GM18861 (cell line): ENCODE measurements at regions not wholly inside any gene's neighbourhood (a gene's known extent, or its start where the extent isn't known, plus 50 kb on each side); places are given as distances from the start of the nearest gene placed in this dataset.
"Not testable (repeated sequence)": the region's sequence is repeated elsewhere in the genome, so short reads cannot be mapped to it uniquely, and the experiment has no call there.

Experiments used
- ATAC-seq: cut with Tn5 transposase; IDR thresholded peaks from one replicate; pipeline ENCODE4 v1.9.1; 2021; ENCODE audit not compliant: unreplicated experiment

DNA sequence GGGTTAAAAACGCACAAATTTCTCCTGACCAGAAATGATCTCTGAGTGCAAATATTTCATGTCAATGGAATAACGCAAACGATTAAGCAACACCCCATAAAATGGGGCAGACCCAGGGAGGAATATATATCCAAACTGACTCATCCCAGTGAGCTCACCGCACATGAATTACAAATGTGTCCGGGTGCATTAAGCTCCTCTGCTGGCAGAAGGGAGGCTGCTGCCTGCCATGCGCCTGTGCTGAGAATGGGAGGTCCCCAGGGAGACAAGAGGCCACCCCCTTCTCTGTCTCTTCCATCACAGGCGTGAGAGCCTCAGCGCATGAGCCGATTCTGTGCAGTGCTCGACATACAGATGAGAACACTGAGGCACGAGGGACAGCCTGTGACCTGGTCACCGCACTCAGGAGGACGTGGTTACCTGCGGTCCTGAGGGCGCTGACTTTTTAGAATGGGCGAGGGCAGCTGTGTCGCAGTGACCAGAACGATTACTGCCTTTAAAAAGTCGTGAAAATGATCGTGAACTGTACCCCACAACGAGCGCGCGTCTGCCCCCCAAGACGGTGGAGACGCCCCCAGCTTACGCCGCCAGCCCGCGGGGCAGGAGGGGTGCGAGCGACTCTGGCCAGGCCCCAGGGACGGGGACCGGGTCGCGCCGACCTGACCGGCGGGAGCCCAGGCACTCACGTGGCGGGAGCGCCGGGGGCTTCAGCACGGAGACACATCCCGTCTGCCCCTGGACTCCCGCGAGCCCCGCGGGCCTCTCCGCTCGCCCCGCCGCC, 188.5 kb downstream of the ADRA2C start:
- not testable (repeated sequence) for ATAC-seq

DNA sequence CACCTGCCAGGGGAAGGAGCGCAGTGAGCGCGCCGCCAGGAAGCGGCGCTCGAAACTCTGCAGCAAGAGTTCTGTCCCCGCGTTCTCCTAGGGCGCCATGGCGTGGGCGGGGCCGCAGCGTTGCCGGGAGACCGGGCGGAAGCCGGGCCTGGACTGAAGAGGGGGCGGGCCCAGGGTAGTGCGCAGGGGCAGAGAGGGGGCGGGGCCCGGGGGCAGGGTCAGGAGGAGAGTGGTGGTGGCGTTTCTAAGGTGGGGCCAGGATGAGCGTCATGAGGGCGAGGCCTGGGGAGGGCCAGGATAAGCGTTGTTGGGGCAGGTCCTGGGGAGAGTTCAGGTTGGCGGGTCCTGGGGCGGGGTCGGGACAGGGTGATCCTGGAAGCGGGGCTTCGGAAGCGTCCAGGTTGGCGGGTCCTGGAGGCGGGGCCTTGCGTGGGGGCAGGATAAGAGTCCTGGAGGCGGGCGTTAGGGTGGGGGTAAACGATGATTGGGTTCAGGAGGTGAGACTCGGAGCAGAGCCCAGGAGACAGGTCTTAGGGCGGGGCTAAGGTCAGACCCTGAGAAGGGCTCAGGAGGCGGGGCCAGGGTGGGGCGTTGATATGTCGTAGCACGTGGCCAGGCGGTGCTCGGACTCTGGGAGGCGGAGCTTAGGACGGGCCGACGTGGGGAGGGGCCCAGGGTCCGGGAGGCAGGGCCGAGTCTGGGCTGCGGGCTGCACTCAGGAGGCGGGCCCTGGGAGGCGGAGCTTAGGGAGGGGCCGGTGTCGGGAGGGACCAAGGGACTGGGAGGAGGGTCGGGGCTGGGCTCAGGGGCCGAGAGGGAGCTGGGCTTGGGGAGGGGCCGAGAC, 189.4 kb downstream of the ADRA2C start:
- ATAC-seq, result peak; percentile 89

DNA sequence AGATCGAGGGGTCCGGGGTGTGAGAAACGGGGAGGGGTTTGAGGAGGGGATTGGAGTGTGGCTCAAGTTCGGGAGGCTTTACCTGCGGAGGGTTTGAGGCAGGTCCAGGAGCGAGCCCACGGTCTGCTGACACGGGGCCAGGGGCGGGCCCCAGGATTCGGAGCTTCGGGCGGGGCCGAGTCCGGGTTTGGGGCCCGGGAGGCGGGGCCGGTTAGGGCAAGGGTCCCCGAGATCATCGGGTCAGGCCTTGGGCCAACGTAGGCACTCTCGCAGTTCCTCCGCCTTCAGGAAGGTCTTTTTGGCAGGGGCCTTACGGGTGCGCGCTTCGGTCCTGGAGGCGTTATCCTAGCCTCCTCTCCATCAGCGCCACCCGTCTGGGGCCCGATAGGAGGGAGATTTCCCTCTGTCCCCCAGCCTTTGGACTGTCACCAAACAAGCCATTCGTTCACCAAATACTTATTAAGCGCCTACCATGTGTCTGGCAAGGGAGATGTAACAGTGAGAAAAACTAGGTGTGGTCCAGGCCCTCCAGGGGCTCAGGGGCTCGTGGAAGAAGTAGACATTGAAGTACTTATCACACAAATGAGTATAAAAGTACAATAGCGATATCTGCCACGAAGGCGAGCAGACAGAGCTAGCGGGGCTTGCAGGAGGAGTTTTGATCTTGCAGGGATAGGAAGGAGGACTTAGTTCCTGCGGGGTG, 190.1 kb downstream of the ADRA2C start:
- not testable (repeated sequence) for ATAC-seq

DNA sequence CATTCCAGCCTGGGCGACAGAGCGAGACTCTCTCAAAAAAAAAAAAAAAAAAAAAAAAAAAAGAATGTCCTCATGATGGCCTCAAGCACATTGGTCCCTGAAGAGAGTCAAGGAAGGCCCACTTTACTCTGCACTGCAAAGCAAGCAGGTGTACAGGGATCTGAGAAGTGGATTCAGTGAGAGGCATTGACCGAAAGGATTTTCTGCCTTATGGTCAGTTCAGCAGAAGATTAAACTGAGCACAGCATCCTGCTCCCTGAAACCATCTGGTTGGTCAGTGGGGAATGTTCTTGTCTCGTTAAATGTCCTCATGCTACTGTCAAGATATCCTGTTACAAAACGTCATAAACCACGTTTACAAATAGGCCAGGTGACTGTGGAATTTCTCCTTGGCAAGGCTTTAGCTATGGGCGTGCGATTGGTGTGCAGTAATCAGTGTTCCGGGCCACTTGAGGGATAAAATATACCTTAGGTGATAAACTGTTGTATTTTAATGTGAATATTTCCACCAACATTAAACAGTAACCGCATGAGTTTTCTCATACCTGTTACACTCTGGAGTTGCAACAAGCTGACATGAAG, 195.0 kb downstream of the ADRA2C start:
- not testable (repeated sequence) for ATAC-seq

DNA sequence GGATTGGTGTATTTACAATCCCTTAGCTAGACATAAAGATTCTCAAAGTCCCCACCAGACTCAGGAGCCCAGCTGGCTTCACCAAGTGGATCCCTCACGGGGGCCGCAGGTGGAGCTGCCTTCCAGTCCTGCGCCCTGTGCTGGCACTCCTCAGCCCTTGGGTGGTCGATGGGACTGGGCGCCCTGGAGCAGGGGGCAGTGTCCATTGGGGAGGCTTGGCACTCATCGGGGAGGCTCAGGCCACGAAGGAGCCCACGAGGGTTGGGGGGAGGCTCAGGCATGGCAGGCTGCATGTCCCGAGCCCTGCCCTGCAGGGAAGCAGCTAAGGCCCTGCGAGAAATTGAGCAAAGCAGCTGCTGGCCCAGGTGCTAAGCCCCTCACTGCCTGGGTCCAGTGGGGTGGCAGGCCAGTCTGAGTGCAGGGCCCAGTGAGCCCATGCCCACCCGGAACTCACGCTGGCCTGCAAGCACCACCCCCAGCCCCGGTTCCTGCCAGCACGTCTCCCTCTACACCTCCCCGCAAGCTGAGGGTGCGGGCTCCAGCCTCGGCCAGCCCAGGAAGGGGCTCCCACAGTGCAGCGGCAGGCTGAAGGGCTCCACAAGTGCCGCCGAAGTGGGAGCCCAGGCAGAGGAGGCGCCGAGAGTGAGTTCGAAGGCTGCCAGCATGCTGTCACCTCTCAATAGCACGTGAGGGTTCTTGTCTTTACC, 198.5 kb downstream of the ADRA2C start:
- not testable (repeated sequence) for ATAC-seq

DNA sequence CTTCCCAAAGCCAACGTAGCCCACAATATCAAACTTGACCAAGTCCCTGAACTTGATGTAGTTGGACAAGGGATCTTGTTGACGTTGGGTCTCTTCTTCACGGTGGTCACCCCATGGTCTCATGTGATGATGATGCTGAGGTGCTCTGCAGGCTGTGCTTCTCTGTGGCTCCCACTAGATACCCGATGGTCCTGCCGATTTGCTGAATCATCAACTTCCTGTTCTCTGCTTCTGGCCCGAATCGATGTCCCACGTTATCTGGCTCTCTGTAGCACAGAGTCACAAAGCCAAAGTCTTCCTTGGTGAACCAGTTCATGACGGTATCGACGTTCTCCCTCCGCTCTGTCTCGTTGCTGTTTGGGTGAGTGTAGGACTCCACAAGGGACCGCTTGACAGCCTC, 201.0 kb downstream of the ADRA2C start:
- ATAC-seq, result not testable (repeated sequence)

DNA sequence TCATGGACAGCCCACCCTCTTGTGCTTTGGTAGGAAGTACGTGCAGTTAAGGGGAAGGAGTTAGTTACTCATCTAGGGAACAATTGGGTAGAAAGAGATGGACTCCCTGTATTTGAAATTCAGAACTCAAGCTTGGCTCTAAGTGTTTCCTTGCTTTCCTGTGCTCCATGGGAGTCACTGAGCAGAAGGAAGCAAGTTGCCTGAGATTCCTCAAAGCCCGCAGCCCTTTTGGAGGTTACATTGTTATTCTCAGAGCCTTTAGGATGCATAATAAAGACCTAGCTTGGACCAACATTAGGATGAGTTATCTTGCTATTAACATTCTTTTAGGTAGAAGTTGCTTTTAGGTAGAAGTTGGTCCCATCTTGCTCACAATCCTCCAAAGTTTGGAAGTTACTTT, 206.4 kb downstream of the ADRA2C start:
- not testable (repeated sequence) for ATAC-seq

DNA sequence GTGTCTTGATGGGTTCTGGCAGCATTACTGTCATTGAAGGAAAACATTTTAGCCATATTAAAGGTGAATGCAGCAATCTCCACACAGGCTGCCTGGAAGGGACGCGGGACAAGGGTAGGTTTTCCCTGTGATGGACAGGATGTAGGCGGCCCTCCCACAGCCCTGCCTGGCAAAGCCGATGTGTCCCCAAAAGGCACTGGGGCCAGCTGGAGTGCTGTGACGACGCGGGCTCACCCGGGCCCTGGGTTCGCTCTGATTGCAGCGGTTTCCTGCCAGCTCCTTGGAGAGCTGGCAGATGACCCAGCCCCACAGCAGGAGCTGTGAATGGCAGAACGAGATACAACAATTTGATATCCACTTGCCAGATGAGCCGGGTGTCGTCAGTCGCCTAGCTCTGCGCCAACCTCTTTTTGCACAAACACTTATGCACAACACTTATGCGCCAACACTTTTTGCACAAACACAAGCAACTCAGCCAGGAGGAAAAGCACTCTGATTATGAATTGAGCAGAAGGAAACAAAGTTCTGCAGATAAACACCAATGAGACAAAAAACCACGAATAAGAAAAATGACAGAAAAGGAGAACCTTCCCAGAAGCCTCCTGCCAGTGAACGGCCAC, 207.5 kb downstream of the ADRA2C start:
- ATAC-seq, result not testable (repeated sequence)

DNA sequence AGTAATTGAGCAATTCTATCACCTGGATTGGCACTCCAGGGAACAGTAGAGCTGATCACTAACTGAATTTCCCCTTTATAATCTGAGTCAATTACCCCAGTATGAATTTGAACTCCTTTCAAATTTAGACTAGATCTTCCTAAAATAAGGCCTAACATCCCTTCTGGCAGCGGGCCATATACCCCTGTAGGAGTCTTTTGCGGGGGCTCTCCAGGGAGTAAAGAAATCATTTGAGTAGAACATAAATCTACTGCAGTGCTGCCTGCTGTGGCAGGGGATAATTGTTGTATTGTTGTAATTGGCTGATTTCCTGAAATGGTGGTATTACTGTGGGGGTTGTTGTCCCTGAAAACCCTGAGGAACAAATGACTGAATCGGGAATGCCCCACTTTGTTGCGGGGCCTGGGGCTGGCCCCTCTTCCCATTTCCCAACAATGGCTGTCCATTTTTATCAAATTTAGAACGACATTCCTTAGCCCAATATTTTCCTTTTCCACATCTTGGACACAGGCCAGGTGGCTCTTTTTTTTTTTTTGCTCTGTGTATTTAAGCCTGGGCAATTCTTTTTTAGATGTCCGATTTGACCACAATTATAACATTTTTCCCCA, 217.4 kb downstream of the ADRA2C start:
- not testable (repeated sequence) for ATAC-seq

DNA sequence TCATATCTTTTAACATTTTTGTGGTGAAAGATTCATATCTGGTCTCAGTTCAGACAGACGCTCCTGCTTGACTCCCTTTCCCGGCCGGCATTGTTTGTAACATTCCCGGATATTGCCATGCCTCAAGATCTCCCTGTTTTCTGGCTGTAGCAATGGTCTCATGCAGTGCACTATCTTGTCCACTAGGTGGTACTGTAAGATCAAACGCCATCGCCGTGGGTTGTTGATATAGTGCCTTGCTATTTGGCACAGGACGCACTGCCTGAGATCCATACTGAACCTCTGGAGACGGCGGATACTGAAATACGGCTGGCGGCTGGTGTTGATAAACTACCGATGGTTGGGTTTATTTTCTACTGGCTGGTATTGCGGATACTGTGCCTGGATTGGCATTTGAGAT, 218.6 kb downstream of the ADRA2C start:
- ATAC-seq, result not testable (repeated sequence)

DNA sequence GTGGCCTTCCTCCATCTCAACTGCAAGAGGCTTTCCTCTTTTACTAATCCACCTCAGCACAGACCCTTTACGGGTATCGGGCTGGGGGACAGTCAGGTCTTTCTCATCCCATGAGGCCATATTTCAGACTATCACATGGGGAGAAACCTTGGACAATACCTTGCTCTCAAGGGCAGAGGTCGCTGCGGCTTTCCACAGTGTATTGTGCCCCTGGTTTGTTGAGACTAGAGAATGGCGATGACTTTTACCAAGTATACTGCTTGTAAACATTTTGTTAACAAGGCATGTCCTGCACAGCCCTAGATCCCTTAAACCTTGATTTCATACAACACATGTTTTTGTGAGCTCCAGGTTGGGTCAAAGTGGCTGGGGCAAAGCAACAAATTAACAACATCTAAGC, 220.2 kb downstream of the ADRA2C start:
- ATAC-seq, result not testable (repeated sequence)

DNA sequence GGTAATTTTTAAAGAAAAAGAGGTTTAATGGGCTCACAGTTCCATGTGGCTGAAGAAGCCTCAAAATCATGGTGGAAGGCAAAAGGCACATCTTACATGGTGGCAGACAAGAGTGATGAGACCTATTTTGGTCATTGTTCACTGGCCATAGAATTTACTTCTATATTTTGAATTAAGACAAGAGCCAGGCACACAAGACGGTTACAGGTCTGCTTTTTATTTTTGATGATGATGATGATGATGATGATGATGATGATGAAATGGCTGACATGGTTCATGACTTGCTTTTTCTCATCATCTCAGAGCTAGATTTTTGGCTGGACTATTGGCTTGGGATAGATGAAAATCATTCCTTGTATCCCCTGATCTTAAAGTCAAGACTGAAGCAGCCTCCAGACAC, 229.3 kb downstream of the OTOP1 start:
- ATAC-seq, result not testable (repeated sequence)

DNA sequence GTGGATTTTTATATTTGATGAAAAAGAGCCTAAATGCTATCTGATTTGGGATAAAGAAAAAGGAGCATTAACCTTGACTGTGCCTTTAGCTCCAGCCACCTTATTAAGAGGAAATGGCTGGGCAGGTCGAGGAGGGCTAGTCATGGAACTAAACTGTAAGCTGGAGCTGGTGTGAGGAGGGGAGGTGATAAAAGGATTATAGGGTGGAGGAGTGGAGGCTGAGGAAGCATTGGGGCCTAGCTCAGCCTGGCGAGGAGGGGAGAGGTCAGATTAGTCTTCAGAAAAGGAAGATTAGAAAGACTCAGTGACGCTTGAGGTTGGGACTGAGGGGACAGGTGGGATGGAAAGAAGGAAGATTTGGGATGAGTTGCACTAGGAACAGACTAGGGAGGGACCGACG, 222.7 kb downstream of the OTOP1 start:
- ATAC-seq, result not testable (repeated sequence)

DNA sequence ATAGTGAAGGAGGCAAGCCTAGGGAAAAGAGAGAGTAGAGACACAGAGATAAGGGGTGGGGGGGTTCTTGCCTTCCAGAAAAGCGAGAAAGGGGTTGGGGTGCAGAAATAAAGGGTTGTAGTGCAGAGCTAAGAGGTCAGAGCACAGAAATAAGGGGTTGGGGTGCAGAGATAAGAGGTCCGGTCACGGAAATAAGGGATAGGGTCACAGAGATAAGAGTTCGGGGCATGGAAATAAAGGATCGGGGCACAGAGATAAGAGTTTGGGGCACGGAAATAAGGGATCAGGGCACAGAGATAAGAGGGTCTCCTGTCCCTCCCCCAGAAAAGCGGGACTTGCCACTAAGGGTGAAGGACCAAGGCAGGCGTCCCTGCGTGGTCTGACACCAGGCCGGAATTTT, 222.0 kb downstream of the OTOP1 start:
- ATAC-seq, result not testable (repeated sequence)

DNA sequence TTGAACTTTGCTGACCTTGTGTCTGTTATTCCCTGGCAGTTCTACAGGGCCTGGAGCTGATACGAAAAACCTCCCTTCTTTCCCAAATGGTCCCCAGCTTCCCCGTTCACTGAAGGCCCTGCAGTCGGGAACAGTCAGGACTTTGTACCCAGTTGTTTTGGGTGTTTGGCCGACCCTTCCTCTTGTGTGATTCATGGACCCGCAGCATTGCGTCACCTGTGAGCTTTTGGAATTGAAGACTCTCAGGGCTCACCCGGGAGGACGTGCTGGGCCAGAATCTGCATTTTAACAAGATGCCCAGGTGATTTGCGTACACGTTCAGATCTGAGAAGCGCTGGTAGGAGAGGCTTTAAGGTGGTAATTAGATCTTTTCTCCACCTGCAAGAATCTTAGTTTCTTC, 220.4 kb downstream of the OTOP1 start:
- ATAC-seq, result not testable (repeated sequence)

DNA sequence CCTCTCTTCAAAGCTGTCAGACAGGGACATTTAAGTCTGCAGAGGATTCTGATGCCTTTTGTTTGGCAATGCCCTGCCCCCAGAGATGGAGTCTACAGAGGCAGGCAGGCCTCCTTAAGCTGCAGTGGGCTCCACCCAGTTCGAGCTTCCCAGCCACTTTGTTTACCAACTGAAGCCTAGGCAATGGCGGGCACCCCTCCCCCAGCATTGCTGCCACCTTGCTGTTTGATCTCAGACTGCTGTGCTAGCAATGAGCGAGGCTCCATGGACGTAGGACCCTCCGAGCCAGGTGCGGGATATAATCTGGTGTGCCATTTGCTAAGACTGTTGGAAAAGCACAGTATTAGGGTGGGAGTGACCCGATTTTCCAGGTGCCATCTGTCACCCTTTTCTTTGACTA, 207.7 kb downstream of the OTOP1 start:
- ATAC-seq, result not testable (repeated sequence)

DNA sequence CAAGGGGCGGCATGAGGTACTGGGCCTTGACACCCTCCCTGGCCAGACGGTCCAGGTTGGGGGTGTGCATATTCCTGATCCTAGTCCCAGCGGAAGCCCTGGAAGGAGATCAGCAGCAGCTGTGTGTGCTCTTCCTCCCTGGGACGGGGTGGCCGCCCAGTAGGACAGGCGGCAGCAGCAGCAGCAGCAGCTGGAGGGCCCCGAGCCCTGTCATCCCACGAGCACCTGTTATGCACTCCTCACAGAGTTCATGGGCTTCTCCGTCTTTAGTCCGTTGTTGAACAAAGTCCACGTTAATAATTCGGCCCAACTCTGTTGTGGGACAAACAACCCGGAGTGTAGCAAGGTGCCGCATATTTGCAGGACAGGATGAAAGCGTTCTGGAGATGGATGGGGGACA, 205.6 kb downstream of the OTOP1 start:
- ATAC-seq, result not testable (repeated sequence)

DNA sequence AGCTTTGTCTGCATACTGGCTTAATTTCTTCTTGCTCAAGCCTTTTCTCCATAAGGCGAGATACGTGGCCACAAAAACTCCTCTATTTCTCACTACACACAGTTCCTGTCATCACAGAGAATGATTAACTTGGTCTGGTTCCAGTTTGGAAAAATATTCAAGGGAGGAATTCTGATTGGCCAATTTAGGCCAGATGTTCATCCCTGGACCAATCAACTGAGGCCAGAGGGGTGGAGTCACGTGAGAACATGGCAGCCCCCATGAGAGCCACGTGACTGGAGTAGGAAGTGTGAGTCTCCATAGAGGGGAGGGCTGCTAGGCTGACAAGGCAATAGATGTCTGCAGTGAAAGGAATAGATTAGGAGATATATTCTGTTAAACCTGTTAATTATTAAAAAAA, 200.0 kb downstream of the OTOP1 start:
- ATAC-seq, result not testable (repeated sequence)

DNA sequence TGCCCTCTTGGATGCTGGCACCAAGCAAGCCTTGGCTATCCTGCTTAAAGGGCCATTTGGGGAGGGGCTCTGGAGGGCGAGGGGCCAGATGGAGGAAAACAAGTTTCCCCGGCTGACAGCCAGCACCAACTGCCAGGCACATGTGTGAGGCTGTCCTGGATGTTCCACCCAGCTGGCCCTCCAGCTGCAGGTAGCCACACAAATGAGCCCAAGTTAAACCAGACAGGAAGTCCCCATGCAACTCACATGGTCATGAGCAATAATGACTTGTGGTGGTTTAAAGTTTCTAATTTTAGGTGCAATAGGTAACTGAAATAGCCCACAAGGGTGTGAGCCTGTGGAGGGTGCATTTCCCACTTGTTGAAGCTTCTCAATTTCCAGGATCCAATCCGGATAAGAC, 198.0 kb downstream of the OTOP1 start:
- not testable (repeated sequence) for ATAC-seq

DNA sequence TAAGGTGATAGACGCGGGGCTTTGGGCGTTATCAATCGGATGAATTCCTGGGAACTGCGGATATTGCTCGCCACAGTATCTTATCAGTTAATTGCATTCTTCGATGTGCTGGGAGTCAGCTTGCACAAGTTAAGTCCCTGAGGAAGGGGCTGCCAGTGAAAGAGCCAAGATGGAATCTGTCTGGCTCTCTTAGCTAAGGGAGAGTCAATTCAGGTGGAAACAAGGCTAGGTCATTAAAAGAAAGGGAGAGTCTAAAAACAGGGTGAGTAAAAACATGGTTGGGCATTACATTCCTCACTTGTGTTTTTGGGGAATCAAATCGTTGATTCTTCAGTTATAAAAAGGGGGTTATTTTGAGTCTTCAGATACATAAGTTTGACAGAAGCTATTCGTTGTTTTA, 196.2 kb downstream of the OTOP1 start:
- not testable (repeated sequence) for ATAC-seq
